ENCODE measurements at regions not wholly inside any gene's neighbourhood (a gene's known extent, or its start where the extent isn't known, plus 50 kb on each side); places are given as distances from the start of the nearest gene placed in this dataset.

DNA sequence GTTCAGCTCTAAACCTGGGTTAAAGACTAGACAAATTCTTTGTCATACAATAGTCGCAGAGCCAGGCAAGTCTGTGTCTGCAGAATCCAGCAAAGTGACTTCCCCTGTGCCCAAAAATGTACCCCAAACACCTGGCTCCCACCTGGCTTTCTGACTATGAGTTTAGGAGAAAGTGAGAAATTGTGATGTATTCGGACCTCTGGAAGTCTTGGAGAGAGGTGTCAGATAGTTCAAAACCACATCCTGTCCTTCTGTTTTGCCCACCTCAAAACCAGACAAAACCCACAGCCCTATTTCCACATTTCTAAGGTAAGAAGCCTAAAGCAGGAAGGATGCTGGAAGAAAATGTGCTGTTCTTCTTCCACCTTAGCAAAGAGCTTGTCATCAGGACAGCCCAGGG lies 63.8 kb upstream of the CLMP start:
- DNase-seq (ENCODE audit: low read depth in 2 of 3, low spot score in 2 of 3) = no peak

DNA sequence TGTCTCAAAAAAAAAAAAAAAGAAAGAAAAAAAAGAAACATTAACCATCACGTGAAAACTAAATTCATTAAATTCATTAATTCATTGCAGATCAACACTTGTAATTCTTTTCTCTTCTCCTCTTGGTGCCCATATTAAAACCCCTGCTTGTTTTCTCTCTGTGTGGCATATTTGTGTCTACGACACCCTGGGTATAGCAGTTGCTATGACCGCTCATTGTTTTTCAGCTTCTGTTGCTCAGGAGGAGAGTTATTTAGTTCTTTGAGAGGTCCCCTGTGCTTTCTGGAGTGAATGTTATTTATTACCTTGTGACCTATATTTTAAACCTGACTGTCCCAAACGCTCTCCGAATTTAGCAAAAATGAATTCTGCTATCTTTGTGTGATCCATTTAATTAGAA lies 62.3 kb upstream of the CLMP start:
- no peak for DNase-seq (ENCODE audit: low read depth in 2 of 3, low spot score in 2 of 3)

DNA sequence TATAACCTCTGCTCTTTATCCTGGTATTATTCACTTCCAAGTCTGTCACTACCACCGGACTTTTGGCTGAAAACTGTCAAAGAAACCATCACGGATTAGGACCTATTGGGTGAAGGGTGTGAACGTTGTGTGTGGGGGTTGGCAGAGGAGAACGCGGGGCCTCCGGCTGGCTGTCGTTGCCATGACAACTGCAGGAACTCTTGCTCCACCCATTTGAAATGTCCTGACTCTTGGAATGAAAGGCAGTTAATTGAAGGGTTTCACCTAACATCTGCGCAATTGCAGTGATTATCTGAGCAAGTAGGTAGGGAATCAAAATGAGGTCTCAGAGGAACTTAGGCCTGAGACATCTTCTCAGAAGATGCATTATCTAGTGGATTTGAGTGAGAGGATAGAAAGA lies 60.9 kb upstream of the CLMP start:
- no peak for DNase-seq (ENCODE audit: low read depth in 2 of 3, low spot score in 2 of 3)

DNA sequence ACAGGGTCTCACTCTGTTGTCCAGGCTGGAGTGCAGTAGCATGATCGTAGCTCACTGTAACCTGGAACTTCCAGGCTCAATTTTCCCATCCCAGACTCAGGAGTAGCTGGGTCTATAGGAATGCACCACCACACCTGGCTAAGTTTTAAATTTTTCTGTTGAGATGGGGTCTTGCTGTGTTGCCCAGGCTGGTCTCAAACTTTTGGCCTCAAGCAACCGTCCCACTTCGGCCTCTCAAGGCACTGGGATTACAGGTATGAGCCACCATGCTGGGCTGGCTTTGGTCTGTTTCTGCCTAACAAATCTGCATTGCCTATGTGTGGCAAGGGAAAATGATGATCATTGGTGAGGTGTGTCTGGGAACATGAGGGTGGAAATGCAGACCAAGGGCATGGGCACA lies 59.3 kb upstream of the CLMP start:
- no peak for DNase-seq (ENCODE audit: low read depth in 2 of 3, low spot score in 2 of 3)

DNA sequence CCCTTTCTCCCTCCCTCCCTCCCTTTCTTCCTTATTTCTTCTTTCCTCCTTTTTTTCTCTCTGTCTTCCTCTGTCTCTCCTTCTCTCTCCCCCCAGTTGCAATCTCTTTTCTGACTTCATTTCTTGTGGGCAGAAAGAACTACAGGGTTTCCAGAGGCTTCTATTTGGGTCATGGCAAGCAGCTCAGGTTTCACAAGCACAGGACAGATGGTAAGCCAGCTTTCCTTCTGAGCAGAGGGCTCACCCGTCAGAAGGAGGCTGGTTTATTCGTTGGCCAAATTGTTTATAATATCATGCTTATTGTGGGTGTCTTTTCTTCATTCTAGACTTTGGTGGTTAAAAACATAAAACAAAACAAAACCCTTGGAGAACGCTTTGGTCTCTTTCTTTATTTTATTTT lies 58.9 kb upstream of the CLMP start:
- DNase-seq (ENCODE audit: low read depth in 2 of 3, low spot score in 2 of 3) = no peak

DNA sequence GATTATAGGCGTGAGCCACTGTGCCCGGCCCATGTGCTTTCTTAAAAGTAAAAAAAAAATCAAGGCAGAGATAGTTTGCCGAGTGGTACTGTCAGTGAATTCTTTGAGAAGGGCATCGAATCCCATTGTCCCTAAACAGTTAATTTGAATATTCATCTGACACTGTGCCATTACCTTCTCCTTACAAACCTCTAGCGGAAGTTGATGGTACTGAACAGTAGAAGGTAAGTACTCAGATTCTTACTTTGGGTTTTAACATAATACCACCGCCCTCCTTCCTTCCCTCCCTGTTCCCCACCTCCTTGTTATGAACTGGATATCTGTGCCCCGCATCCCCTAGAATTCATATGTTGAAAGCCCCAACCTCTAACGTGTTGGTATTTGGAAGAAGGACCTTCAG lies 58.2 kb upstream of the CLMP start:
- no peak for DNase-seq (ENCODE audit: low read depth in 2 of 3, low spot score in 2 of 3)

DNA sequence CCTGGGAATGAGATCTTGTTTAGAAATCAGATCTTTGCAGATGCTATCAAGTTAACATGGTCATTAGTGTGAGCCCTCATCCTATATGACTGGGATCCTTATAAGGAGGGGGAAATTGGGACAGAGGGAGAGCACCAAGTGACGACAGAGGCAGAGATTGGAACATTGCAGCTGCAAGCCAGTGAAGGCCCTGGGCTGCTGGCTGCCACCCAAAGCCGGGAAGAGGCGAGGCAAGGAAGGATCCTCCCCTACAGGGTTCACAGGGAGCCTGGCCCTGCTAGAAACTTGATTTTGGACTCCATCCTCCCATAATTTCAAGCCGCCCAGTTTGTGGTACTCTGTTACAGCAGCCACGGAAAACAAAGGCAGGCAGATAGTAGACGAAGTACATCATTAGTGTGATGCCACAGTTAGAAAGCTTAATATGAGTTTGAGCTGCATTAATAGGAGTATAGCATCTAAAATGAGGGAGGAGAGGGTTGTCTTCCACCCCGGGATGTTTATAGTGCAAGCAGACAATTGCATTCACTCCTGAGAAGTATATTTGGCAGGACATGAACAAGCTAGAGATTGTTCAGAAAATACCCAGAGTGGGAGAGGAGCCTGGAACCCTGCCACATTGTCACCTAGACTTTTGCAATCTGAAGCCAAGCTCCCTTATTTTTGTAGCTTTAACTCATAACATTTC lies 56.8 kb upstream of the CLMP start:
- no peak for DNase-seq (ENCODE audit: low read depth in 2 of 3, low spot score in 2 of 3)

DNA sequence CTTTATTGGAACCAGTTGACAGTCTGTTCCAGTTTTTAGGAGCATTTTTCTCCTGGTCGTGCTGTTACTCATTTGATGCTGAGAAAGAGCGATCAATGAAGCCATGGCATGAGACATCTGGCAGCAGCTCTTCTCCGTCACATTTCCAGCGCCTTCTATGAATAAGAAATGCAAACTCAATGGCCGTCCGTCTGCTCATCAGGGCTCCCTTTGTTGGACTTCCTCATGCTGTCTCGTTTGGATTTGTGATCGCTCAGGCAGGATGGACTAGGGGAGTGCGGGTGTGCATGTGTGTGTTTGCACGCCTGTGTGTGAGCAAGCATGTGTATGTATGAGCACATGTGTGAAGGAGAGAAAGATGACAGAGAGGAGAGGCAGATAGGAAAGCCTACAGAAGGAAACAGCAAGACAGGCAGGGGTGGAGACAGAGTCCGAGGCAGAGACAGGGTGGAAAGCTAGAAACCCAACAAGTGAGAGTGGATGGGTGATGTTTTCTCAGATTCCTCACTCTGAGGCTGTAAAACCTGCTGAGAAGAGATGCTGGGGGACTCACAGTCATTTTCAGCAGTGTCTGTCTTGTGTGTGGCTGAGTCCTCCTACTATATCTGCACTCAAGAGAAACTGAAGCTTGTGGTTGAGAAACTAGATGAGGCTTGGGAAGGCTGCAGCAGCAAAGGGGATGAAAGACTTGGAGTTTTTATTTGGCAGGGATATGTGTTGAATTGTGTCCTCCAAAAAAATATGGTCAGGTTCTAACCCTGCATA lies 56.0 kb upstream of the CLMP start:
- DNase-seq (ENCODE audit: low read depth in 2 of 3, low spot score in 2 of 3) = no peak

DNA sequence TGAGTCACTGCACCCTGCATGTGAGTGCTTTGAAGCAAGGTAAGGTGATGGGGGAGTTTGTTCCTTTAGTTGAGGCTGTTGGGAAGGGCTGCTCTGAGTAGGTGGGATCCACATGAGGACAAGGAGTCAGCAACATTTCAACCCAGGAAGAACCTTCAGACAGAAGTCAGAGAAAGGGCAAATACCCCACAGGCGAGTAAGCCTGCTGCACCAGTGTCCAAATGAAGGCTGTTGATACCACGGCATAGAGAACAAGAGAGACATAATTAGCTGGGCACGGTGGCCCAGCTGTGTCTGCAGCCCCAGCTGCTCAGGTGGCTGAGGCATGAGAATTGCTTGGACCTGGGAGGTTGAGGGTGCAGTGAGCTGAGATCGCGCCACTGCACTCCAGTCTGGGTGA lies 54.3 kb upstream of the CLMP start:
- DNase-seq (ENCODE audit: low read depth in 2 of 3, low spot score in 2 of 3) = no peak

DNA sequence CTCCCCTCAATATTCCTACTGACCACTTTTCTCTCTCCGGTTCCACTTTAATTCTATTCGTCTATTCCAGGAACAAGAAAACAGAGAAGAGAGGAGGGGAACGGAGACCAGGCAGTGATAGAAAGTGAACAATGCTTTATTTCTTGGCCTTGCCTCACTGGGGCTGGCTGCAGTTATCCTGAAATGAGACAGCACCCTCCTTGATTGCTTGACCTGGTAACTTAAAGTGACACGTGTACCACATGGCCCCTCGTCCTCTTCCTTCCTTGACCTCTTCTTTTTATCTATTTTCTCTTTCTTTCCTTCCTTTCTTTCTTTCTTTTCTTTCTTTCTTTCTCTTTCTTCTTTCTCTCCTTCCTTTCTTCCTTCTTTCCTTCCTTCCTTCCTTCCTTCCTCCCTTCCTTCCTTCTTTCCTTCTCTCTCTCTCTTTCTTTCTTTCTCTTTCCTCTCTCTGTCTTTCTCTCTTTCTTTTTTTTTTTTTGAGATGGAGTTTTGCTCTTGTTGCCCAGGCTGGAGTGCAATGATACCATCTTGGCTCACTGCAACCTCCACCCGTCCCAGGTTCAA lies 52.8 kb upstream of the CLMP start:
- no peak for DNase-seq (ENCODE audit: low read depth in 2 of 3, low spot score in 2 of 3)

DNA sequence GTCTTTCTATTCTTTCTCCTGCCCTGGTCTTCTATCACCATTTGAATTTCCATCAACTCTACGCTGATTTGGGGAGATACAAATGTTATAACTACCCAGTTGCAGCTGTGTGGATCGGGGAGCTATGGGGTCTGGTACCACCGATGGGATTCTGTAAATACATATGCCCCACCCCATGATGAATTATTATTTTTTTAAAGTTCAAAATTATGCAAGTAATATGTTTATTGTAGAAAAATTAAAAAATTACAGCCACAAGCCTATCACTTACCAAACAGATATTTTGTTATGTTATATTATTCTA lies 52.4 kb upstream of the CLMP start:
- no peak for DNase-seq (ENCODE audit: low read depth in 2 of 3, low spot score in 2 of 3)

DNA sequence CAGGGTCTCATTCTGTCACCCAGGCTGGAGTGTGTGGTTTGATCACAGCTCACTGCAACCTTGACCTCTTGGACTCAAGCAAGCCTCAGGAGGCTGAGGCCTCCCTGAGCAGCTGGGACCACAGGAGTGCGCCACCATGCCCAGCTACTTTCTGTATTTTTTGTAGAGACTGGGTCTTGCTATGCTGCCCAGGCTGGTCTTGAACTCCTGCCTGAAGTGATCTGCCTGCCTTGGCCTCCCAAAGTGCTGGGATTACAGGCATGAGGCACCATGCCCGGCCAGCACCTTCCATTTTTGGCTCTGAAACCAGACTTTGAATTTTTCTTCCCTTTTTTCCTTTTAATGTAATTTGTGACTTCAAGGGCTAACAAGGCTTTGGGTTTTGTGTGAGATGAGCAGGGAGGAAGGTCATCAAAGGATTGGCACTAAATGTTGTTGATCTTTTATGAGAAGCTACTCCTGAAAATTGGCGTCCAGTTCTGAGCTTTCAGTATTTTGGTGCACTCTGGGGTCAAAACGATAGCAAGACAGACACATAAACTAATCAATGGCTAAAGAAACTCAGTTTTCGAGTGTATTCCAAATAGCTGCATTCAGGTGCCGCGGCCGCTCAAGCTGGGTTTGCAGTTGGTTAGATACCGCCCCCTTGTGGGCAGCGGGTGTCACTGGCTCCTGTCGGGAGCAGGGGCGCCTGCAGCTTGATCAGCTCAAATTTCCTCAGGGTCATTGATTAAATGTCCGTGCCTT lies 51.9 kb upstream of the CLMP start:
- peak; percentile 57 to 78 (median 67) for DNase-seq (ENCODE audit: low read depth in 2 of 3, low spot score in 2 of 3)

DNA sequence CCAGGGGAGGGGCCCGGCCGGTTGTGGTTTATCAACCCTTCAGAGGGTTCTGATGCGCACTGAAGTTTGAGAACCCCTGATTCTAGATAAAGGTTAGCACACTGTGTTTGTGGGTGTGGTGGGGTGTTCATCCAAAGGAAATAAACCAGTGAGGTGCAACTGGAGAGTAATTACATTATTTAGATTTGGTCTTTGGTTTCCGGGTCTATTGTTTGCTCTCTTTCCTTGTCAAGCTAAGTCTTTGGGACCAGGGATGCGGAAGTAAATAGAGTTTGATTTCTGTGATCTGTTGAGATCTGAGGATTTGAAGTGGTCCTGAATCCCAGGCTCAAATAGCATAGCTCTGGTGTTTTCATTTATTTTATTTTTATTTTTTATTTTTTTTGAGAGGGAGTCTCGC lies 50.5 kb upstream of the CLMP start:
- no peak for DNase-seq (ENCODE audit: low read depth in 2 of 3, low spot score in 2 of 3)
